AG04449 (cell line): ENCODE measurements at regions not wholly inside any gene's neighbourhood (a gene's known extent, or its start where the extent isn't known, plus 50 kb on each side); places are given as distances from the start of the nearest gene placed in this dataset.

Source experiments
- CTCF ChIA-PET: fragments of 350-600 bp; formaldehyde crosslinking; extraction: SDS; loops from one replicate; lab custom pipeline; 2021; ENCODE audit warnings: antibody characterized with exemption; lab: Yijun Ruan, JAX
- POLR2A ChIA-PET: fragments of 400-600, 350-600 bp; formaldehyde crosslinking; extraction: SDS; loops from one replicate; lab custom pipeline; 2020; ENCODE audit warnings: antibody characterized with exemption, inconsistent platforms; lab: Yijun Ruan, JAX
- DNase-seq: peaks from one replicate; pipeline ENCODE4 v3.0.0-alpha.2; 2010; ENCODE audit warnings: low read depth, low spot score
- H3K4me3 ChIP-seq: 2 replicates; pipeline ENCODE4 v1.5.1; 2011; ENCODE audit warnings: low read depth, mild to moderate bottlenecking, control low read depth, low read length
- CTCF ChIP-seq: IDR thresholded peaks from one replicate; pipeline ENCODE4 v1.5.1; 2011; ENCODE audit warnings: mild to moderate bottlenecking, moderate library complexity, low read length, control low read depth, inconsistent platforms; ENCODE audit not compliant: insufficient read depth; ENCODE audit errors: missing control alignments

GRCh38 chr3:186467969-186468368, 76.2 kb downstream of the CRYGS start:
- no peak for DNase-seq
- TF ChIP-seq CTCF = no peak
- no peak overlapping the region for H3K4me3 ChIP-seq
- ChIA-PET CTCF (no interaction called here), POLR2A (no interaction called here)

- POLR2A ChIA-PET = no interaction called here
- no peak overlapping the region for H3K4me3 ChIP-seq
- CTCF ChIA-PET = interaction anchor here (0.8 kb wide), 1 partner anchor 10 kb away, joined by 3 read pairs; no protein-coding TSS in a partner anchor
- DNase-seq = no peak
- no peak for TF ChIP-seq CTCF
These were observed 77.7 kb downstream of the CRYGS start for GRCh38 chr3:186466391-186466974.

GRCh38 chr3:186465508-186465907, 78.7 kb downstream of the CRYGS start:
- H3K4me3 ChIP-seq = no peak overlapping the region
- POLR2A ChIA-PET = no interaction called here
- CTCF ChIA-PET = interaction anchor here (0.8 kb wide), 1 partner anchor 11 kb away, joined by 3 read pairs; no protein-coding TSS in a partner anchor
- no peak for DNase-seq
- TF ChIP-seq CTCF = no peak

GRCh38 chr3:186464424-186465093, 79.6 kb downstream of the CRYGS start:
- ChIA-PET CTCF (interaction anchor here (0.9 kb wide), 1 partner anchor 25 kb away, joined by 3 read pairs; no protein-coding TSS in a partner anchor), POLR2A (no interaction called here)

GRCh38 chr3:186461141-186461540, 83.0 kb downstream of the CRYGS start:
- no peak for TF ChIP-seq CTCF
- DNase-seq = peak; percentile 17
- H3K4me3 ChIP-seq = no peak overlapping the region
- CTCF ChIA-PET = interaction anchor here (1.0 to 1.6 kb wide), 2 partner anchors 11 to 202 kb away, joined by 3 to 4 read pairs; no protein-coding TSS in a partner anchor
- POLR2A ChIA-PET = no interaction called here

More at GRCh38 chr3:186464424-186465093, 79.6 kb downstream of the CRYGS start:
- no peak for DNase-seq
- TF ChIP-seq CTCF = no peak
- no peak overlapping the region for H3K4me3 ChIP-seq

- ChIA-PET POLR2A (no interaction called here), CTCF (interaction anchor here (1.3 kb wide), 1 partner anchor 516 kb away, joined by 3 read pairs; no protein-coding TSS in a partner anchor)
- no peak for TF ChIP-seq CTCF
- no peak overlapping the region for H3K4me3 ChIP-seq
- DNase-seq = no peak
These were observed 85.1 kb downstream of the CRYGS start for GRCh38 chr3:186459108-186459467.
